ENCODE measurements at regions not wholly inside any gene's neighbourhood (a gene's known extent, or its start where the extent isn't known, plus 50 kb on each side); places are given as distances from the start of the nearest gene placed in this dataset.

DNA sequence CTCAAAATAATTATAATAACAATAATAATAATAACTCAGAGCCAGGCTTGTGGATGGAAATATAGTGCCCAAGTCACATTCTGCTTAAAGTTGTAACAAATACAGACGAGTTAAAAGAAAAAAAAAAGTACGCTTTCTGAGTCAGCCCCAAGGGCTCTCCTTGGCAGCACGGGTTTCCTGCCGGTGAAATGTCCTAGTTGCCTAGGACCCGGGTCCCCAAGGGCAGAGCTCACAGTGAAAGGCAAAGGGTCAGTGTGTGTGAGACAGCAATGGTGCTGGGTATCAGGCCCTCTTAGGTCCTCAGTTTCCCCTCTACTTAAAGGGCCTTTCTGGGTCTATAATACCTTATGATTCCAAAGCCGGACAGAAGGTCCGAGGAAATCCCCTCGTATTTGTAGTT lies 96.3 kb upstream of the CLMN start:
- Histone ChIP-seq H3K4me1 (ENCODE audit: control insufficient read depth, insufficient read depth, low read length, unreplicated experiment) (peaks cover 12% of the 10 kb centered on the region), H3K27ac (ENCODE audit: low read depth, low read length) (no peak overlapping the region), H2AFZ (ENCODE audit: low read length, unreplicated experiment) (no peak overlapping the region), H3K27me3 (ENCODE audit: insufficient read depth, low read length) (no peaks in the 10 kb centered on the region), H3K36me3 (ENCODE audit: insufficient read depth, low read length) (peaks cover 9% of the 10 kb centered on the region; the same call in 1 of the 2 replicates), H3K4me3 (ENCODE audit: low read depth, low read length) (no peak overlapping the region), H3K79me2 (ENCODE audit: control insufficient read depth, insufficient read depth, low read length, unreplicated experiment) (no peaks in the 10 kb centered on the region)

DNA sequence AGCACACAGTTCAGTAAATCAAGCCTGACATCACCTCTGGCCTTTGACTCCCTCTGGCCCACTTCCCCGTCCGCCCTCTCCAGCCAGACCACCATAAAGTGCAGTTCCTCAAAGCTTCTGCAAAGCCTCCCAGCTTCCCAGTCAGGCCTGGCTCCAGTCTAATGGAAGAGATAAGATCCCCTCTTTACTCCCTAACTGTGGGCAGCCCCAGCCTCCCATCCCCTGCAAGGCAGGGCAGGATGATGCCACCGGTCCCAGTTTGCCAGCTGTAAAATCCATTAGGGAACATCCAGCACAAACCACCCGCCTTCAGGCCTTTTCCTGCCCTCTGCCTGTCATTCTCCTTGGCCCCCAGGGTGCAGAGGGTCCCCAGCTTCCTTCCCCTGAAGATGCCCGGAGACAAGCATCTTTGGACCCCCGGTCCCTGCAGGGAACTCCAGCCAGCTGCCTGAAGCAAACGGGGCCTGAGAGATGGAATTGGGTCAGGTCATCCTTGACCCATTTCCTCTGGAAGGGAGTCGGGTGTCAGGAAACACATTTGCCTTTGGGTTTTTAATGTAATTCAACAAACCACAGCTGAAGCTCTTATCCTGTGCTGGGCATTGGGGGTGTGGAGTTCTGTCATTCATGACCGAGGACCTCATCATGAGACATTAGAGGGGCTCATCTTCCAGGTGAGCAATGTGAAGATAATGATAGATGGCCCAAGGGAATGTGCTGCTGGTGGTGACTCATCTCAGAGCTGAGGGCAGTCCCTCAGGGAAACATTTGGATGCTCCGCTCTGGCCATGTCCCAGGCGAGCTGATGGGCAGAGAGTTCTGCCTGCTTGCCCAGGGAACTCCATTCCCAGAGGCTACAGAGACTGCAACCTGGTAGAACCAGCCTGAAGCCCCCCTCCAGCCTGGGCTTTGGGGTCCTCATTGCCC lies 93.8 kb upstream of the CLMN start:
- H3K27ac ChIP-seq (ENCODE audit: low read depth, low read length), result no peak overlapping the region
- H3K36me3 ChIP-seq (ENCODE audit: insufficient read depth, low read length), result peaks cover 7% of the 10 kb centered on the region; the same call in 1 of the 2 replicates
- no peak overlapping the region for H3K4me3 ChIP-seq (ENCODE audit: low read depth, low read length)
- H3K27me3 ChIP-seq (ENCODE audit: insufficient read depth, low read length), result no peaks in the 10 kb centered on the region
- H2AFZ ChIP-seq (ENCODE audit: low read length, unreplicated experiment), result no peak overlapping the region
- H3K4me1 ChIP-seq (ENCODE audit: control insufficient read depth, insufficient read depth, low read length, unreplicated experiment), result peaks cover 12% of the 10 kb centered on the region
- H3K79me2 ChIP-seq (ENCODE audit: control insufficient read depth, insufficient read depth, low read length, unreplicated experiment), result no peaks in the 10 kb centered on the region

GRCh38 chr14:95410838-95411237 lies 91.1 kb upstream of the CLMN start:
- Histone ChIP-seq H3K4me3 (ENCODE audit: low read depth, low read length) (no peak overlapping the region), H3K27me3 (ENCODE audit: insufficient read depth, low read length) (no peaks in the 10 kb centered on the region)

DNA sequence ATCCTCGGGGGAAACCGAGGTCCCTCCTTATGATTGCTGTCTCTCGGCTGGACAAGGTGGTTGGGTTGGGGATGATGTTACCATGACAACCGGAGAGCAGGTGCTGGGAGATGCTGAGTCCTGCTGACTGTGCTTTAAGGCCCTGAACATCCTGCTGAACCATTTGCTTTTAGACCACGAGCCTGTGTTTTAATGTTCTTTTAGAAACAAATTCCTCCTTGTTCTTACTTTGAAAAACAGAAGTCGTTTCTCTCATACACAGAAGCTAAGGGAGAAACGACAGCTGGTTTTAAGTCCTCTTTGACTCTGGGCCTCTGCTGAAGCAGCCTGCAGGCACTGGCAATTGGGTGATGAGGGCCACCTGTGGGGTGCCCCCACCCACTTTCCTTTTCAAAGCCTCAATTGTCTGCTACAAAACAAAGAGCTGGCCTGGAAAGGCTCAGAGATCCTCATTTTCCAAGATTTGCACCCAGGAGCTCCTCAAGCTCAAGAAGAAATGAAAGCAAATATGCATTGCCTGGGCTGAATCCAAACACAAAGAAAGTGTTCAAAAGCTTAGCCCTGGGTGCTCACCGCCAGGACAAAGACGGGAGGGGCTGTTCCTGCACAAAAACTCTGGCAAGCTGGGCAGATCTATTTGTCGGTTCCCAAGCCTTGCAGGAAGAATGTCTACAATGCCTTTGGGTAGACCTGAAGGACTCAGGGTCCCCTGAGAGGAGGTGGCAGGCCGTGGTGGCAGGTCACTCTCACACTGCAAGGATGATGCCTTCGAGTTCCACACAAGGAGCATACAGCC lies 90.0 kb upstream of the CLMN start:
- Histone ChIP-seq H3K4me1 (ENCODE audit: control insufficient read depth, insufficient read depth, low read length, unreplicated experiment) (peaks cover 12% of the 10 kb centered on the region), H3K4me3 (ENCODE audit: low read depth, low read length) (no peak overlapping the region), H3K27me3 (ENCODE audit: insufficient read depth, low read length) (no peaks in the 10 kb centered on the region), H3K79me2 (ENCODE audit: control insufficient read depth, insufficient read depth, low read length, unreplicated experiment) (no peaks in the 10 kb centered on the region), H2AFZ (ENCODE audit: low read length, unreplicated experiment) (no peak overlapping the region), H3K27ac (ENCODE audit: low read depth, low read length) (no peak overlapping the region), H3K36me3 (ENCODE audit: insufficient read depth, low read length) (peaks cover 3% of the 10 kb centered on the region; the same call in 1 of the 2 replicates)

More at GRCh38 chr14:95410838-95411237, 91.1 kb upstream of the CLMN start:
- Histone ChIP-seq H3K4me1 (ENCODE audit: control insufficient read depth, insufficient read depth, low read length, unreplicated experiment) (peaks cover 12% of the 10 kb centered on the region), H3K27ac (ENCODE audit: low read depth, low read length) (no peak overlapping the region), H3K79me2 (ENCODE audit: control insufficient read depth, insufficient read depth, low read length, unreplicated experiment) (no peaks in the 10 kb centered on the region), H3K36me3 (ENCODE audit: insufficient read depth, low read length) (peaks cover 3% of the 10 kb centered on the region; the same call in 1 of the 2 replicates), H2AFZ (ENCODE audit: low read length, unreplicated experiment) (no peak overlapping the region)

DNA sequence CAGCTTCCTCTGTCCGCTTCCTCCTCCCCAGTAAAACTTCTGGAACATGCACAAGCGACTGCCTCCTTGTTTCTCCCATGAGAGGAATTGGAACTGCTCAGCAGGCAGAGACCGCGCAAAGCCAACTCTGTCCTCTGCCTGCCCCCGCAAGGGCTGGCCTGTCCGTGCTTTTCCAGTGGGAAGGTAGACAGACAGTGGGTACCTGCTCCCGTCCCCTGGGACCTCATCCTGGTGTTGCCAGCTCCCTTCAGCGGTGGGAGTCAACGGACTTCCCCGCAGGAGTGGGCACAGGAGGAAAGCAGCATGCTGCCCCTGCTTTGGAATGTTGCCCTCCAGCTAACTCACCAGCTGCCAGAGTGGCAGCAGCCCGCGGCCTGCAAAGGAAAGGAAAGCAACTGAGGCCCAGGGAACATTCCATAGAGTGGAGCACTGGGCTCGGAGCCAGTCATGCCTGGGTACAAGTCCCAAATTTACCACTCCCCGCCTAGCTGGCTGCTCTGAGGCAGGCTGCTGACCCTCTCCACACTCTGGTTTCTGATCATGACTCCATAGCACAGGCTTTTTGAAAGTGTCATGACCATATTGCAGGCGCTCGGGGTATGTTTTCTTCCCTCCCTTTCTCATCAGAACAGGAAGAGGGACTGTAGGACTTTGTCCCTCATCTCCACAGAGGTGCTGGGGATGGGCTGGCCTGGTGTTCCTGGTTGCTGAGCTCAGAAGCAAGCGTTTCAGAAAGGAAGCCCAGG lies 89.2 kb upstream of the CLMN start:
- H3K4me3 ChIP-seq (ENCODE audit: low read depth, low read length), result no peak overlapping the region
- peaks cover 3% of the 10 kb centered on the region; the same call in 1 of the 2 replicates for H3K36me3 ChIP-seq (ENCODE audit: insufficient read depth, low read length)
- no peak overlapping the region for H2AFZ ChIP-seq (ENCODE audit: low read length, unreplicated experiment)
- peaks cover 6% of the 10 kb centered on the region for H3K4me1 ChIP-seq (ENCODE audit: control insufficient read depth, insufficient read depth, low read length, unreplicated experiment)
- no peaks in the 10 kb centered on the region for H3K79me2 ChIP-seq (ENCODE audit: control insufficient read depth, insufficient read depth, low read length, unreplicated experiment)
- H3K27me3 ChIP-seq (ENCODE audit: insufficient read depth, low read length), result no peaks in the 10 kb centered on the region
- H3K27ac ChIP-seq (ENCODE audit: low read depth, low read length), result no peak overlapping the region

GRCh38 chr14:95407354-95407753 lies 87.6 kb upstream of the CLMN start:
- H3K79me2 ChIP-seq (ENCODE audit: control insufficient read depth, insufficient read depth, low read length, unreplicated experiment), result no peaks in the 10 kb centered on the region
- H3K36me3 ChIP-seq (ENCODE audit: insufficient read depth, low read length), result peaks cover 3% of the 10 kb centered on the region; the same call in 1 of the 2 replicates
- H3K4me3 ChIP-seq (ENCODE audit: low read depth, low read length), result no peak overlapping the region
- H2AFZ ChIP-seq (ENCODE audit: low read length, unreplicated experiment), result no peak overlapping the region
- H3K27ac ChIP-seq (ENCODE audit: low read depth, low read length), result no peak overlapping the region
- H3K4me1 ChIP-seq (ENCODE audit: control insufficient read depth, insufficient read depth, low read length, unreplicated experiment), result no peaks in the 10 kb centered on the region
- H3K27me3 ChIP-seq (ENCODE audit: insufficient read depth, low read length), result no peaks in the 10 kb centered on the region

GRCh38 chr14:95406756-95407277 lies 87.1 kb upstream of the CLMN start:
- Histone ChIP-seq H2AFZ (ENCODE audit: low read length, unreplicated experiment) (no peak overlapping the region), H3K79me2 (ENCODE audit: control insufficient read depth, insufficient read depth, low read length, unreplicated experiment) (no peaks in the 10 kb centered on the region), H3K4me3 (ENCODE audit: low read depth, low read length) (no peak overlapping the region), H3K27me3 (ENCODE audit: insufficient read depth, low read length) (no peaks in the 10 kb centered on the region), H3K27ac (ENCODE audit: low read depth, low read length) (no peak overlapping the region), H3K36me3 (ENCODE audit: insufficient read depth, low read length) (peaks cover 3% of the 10 kb centered on the region; the same call in 1 of the 2 replicates), H3K4me1 (ENCODE audit: control insufficient read depth, insufficient read depth, low read length, unreplicated experiment) (no peaks in the 10 kb centered on the region)

- Histone ChIP-seq H3K27me3 (ENCODE audit: insufficient read depth, low read length) (no peaks in the 10 kb centered on the region), H2AFZ (ENCODE audit: low read length, unreplicated experiment) (no peak overlapping the region), H3K79me2 (ENCODE audit: control insufficient read depth, insufficient read depth, low read length, unreplicated experiment) (no peaks in the 10 kb centered on the region), H3K4me1 (ENCODE audit: control insufficient read depth, insufficient read depth, low read length, unreplicated experiment) (no peaks in the 10 kb centered on the region), H3K27ac (ENCODE audit: low read depth, low read length) (no peak overlapping the region), H3K36me3 (ENCODE audit: insufficient read depth, low read length) (no peaks in the 10 kb centered on the region), H3K4me3 (ENCODE audit: low read depth, low read length) (no peak overlapping the region)
Observed at GRCh38 chr14:95404583-95404982, 84.9 kb upstream of the CLMN start.

- Histone ChIP-seq H3K79me2 (ENCODE audit: control insufficient read depth, insufficient read depth, low read length, unreplicated experiment) (no peaks in the 10 kb centered on the region), H2AFZ (ENCODE audit: low read length, unreplicated experiment) (no peak overlapping the region), H3K27ac (ENCODE audit: low read depth, low read length) (no peak overlapping the region), H3K4me1 (ENCODE audit: control insufficient read depth, insufficient read depth, low read length, unreplicated experiment) (no peaks in the 10 kb centered on the region), H3K4me3 (ENCODE audit: low read depth, low read length) (no peak overlapping the region), H3K36me3 (ENCODE audit: insufficient read depth, low read length) (no peaks in the 10 kb centered on the region), H3K27me3 (ENCODE audit: insufficient read depth, low read length) (no peaks in the 10 kb centered on the region)
Observed at GRCh38 chr14:95402578-95402977, 82.9 kb upstream of the CLMN start.

- Histone ChIP-seq H3K79me2 (ENCODE audit: control insufficient read depth, insufficient read depth, low read length, unreplicated experiment) (no peaks in the 10 kb centered on the region), H3K4me1 (ENCODE audit: control insufficient read depth, insufficient read depth, low read length, unreplicated experiment) (no peaks in the 10 kb centered on the region), H3K4me3 (ENCODE audit: low read depth, low read length) (no peak overlapping the region), H3K36me3 (ENCODE audit: insufficient read depth, low read length) (no peaks in the 10 kb centered on the region), H3K27ac (ENCODE audit: low read depth, low read length) (no peak overlapping the region), H2AFZ (ENCODE audit: low read length, unreplicated experiment) (no peak overlapping the region), H3K27me3 (ENCODE audit: insufficient read depth, low read length) (no peaks in the 10 kb centered on the region)
Observed at GRCh38 chr14:95402176-95402575, 82.5 kb upstream of the CLMN start.
